SU-DHL-6 (cell line): ENCODE measurements at regions not wholly inside any gene's neighbourhood (a gene's known extent, or its start where the extent isn't known, plus 50 kb on each side); places are given as distances from the start of the nearest gene placed in this dataset.

Experiments used
- H2AFZ ChIP-seq: fragments of 200-600 bp; sonication (generic); 2 replicates; pipeline ENCODE4 v1.6.1; 2014; ENCODE audit warnings: low read depth, mild to moderate bottlenecking, moderate library complexity, mixed read lengths, antibody characterized with exemption, low read length; ENCODE audit not compliant: severe bottlenecking
- H3F3A ChIP-seq: fragments of 200-600 bp; shearing (Covaris generic); 2 replicates; pipeline ENCODE4 v1.6.0; 2016; ENCODE audit warnings: antibody characterized with exemption, mild to moderate bottlenecking; ENCODE audit not compliant: insufficient read depth
- H3K27ac ChIP-seq: fragments of 200-600 bp; sonication (generic); 2 replicates; pipeline ENCODE4 v1.5.1; 2016; ENCODE audit warnings: low read depth, mild to moderate bottlenecking, low read length, moderate library complexity, mixed read lengths
- H3K27me3 ChIP-seq: fragments of 200-600 bp; sonication (generic), shearing (Covaris generic); 2 replicates; pipeline ENCODE4 v1.6.0; 2014; ENCODE audit warnings: mild to moderate bottlenecking, low read length
- H3K36me3 ChIP-seq: fragments of 200-600 bp; sonication (generic); 2 replicates; pipeline ENCODE4 v1.6.1; 2014; ENCODE audit warnings: mild to moderate bottlenecking, low read length, mixed read lengths
- H3K4me2 ChIP-seq: fragments of 300-600, 200-600 bp; shearing (Covaris generic), sonication (generic); 2 replicates; pipeline ENCODE4 v1.6.0; 2014; ENCODE audit warnings: low read length, low read depth, mild to moderate bottlenecking; ENCODE audit not compliant: poor library complexity, severe bottlenecking
- H3K4me3 ChIP-seq: fragments of 200-600 bp; sonication (generic); 2 replicates; pipeline ENCODE4 v1.5.1; 2014; ENCODE audit warnings: antibody characterized with exemption, low read length, mild to moderate bottlenecking, mixed read lengths; ENCODE audit not compliant: insufficient read depth, poor library complexity, severe bottlenecking
- H3K79me2 ChIP-seq: fragments of 200-600 bp; sonication (generic); 2 replicates; pipeline ENCODE4 v1.6.1; 2014; ENCODE audit warnings: mild to moderate bottlenecking, low read length, moderate library complexity; ENCODE audit not compliant: insufficient read depth
- H3K9ac ChIP-seq: fragments of 200-600 bp; sonication (generic); 2 replicates; pipeline ENCODE4 v1.7.0; 2014; ENCODE audit warnings: mild to moderate bottlenecking, low read length
- H3K9me2 ChIP-seq: fragments of 200-600 bp; sonication (generic); replicated peaks from 2 replicates; pipeline ENCODE4 v1.6.1; 2014; ENCODE audit warnings: low read length; ENCODE audit not compliant: insufficient read depth
- H3K9me3 ChIP-seq: fragments of 200-600 bp; sonication (generic); 2 replicates; pipeline ENCODE4 v1.6.1; 2014; ENCODE audit warnings: low read length, mixed read lengths; ENCODE audit not compliant: insufficient read depth
- H4K20me1 ChIP-seq: fragments of 200-600 bp; sonication (generic); 2 replicates; pipeline ENCODE4 v1.6.1; 2014; ENCODE audit warnings: low read depth, mild to moderate bottlenecking, antibody characterized with exemption, low read length, moderate library complexity, mixed read lengths
- CTCF ChIP-seq: fragments of 200-600 bp; sonication (generic); IDR thresholded peaks from one replicate; pipeline ENCODE4 v1.5.1; 2017; ENCODE audit warnings: antibody characterized with exemption, mild to moderate bottlenecking, low read length, moderate library complexity; ENCODE audit not compliant: insufficient read depth, poor library complexity, severe bottlenecking
- EZH2phosphoT487 ChIP-seq: fragments of 200-600 bp; sonication (generic), shearing (Covaris generic); conservative IDR thresholded peaks from 2 replicates; pipeline ENCODE4 v1.6.1; 2018; ENCODE audit warnings: mild to moderate bottlenecking, antibody characterized with exemption, low read length, moderate library complexity, mixed read lengths

GRCh38 chr21:41603476-41603875 is 95.5 kb upstream of the TMPRSS2 start:
- H3K9me3 ChIP-seq, result no peaks in the 10 kb centered on the region
- TF ChIP-seq EZH2phosphoT487 (no peak), CTCF (no peak)
- no peaks in the 10 kb centered on the region for H3F3A ChIP-seq
- no peak overlapping the region for H3K4me3 ChIP-seq
- no peaks in the 10 kb centered on the region for H4K20me1 ChIP-seq
- H3K27ac ChIP-seq, result no peak overlapping the region
- H3K9ac ChIP-seq, result no peak overlapping the region
- no peaks in the 10 kb centered on the region for H3K27me3 ChIP-seq
- H3K9me2 ChIP-seq, result no peaks in the 10 kb centered on the region
- H3K79me2 ChIP-seq, result no peaks in the 10 kb centered on the region
- no peak overlapping the region for H3K4me2 ChIP-seq
- no peak overlapping the region for H2AFZ ChIP-seq
- H3K36me3 ChIP-seq, result no peaks in the 10 kb centered on the region

GRCh38 chr21:41602531-41602930 is 94.6 kb upstream of the TMPRSS2 start:
- Histone ChIP-seq H3K27me3 (no peaks in the 10 kb centered on the region), H3F3A (no peaks in the 10 kb centered on the region), H4K20me1 (no peaks in the 10 kb centered on the region), H2AFZ (no peak overlapping the region), H3K9me3 (no peaks in the 10 kb centered on the region), H3K9me2 (no peaks in the 10 kb centered on the region), H3K27ac (no peak overlapping the region), H3K4me3 (no peak overlapping the region), H3K4me2 (no peak overlapping the region), H3K79me2 (no peaks in the 10 kb centered on the region), H3K9ac (no peak overlapping the region), H3K36me3 (no peaks in the 10 kb centered on the region)
- TF ChIP-seq CTCF (no peak), EZH2phosphoT487 (no peak)

GRCh38 chr21:41601573-41602368 is 93.8 kb upstream of the TMPRSS2 start:
- Histone ChIP-seq H4K20me1 (no peaks in the 10 kb centered on the region), H3F3A (no peaks in the 10 kb centered on the region), H3K9me2 (no peaks in the 10 kb centered on the region), H3K79me2 (no peaks in the 10 kb centered on the region), H3K27ac (no peak overlapping the region), H3K4me3 (no peak overlapping the region), H3K9ac (no peak overlapping the region), H3K4me2 (no peak overlapping the region), H3K36me3 (no peaks in the 10 kb centered on the region), H3K27me3 (no peaks in the 10 kb centered on the region), H3K9me3 (no peaks in the 10 kb centered on the region), H2AFZ (no peak overlapping the region)
- no peak for TF ChIP-seq CTCF
- TF ChIP-seq EZH2phosphoT487, result no peak
